Amniotic stem cell (primary cell): ENCODE measurements at regions not wholly inside any gene's neighbourhood (a gene's known extent, or its start where the extent isn't known, plus 50 kb on each side); places are given as distances from the start of the nearest gene placed in this dataset.

Source experiments
- DNase-seq: peaks from one replicate; lab custom pipeline; 2025; lab: John Stamatoyannopoulos, UW

GRCh38 chr18:37674570-37674969 is 109.0 kb upstream of the CELF4 start:
- no peak for DNase-seq

GRCh38 chr18:37673671-37674070 is 108.1 kb upstream of the CELF4 start:
- no peak for DNase-seq

DNA sequence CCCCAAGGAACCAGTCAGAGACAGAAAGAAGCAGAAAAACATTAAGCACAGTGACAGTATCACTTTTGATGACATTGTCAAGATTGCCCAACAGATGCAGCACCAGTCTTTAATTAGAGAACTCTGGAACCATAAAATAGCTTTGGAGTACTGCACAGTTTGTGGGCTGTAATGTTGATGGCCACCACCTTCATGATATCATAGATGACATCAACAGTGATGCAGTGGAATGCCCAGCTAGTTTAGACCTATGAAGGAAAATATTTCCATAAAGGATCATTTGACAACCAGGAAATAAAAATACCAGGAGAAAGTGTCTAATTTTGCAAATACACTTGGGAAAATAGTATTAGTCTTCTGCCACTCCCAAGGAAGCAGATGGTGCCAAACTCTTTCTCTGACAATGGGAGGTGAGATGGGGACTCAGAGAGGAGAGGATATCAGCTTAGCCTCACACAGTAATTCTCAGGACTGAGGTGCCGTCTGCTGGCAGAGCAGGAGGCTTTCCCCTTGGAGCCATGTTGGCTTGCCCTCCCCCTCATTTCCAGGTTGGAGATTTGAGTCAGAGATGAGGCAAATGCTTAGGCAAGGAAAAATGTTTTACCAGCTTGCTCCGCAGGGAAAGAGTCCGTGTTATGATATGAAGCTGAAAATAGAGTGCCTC is 107.5 kb upstream of the CELF4 start:
- DNase-seq: no peak

DNA sequence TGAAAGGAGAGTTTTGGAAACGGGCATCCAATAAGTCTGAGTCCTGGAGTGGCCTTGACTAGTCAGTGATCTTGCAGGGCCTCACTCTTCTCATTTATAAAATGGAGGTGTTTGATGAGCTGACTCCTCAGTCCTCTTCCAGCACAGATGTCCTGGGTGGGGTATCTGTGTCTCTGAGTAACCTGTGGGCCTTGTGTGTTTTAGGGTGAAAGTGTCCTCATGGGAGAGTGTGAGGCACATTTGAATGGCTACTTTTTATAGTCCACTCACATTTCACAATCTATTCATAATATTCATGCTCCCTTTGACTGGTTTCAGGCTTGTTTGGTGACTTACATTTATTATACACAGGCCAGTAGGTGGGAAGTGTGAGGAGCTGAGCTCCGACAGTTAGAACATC is 106.4 kb upstream of the CELF4 start:
- no peak for DNase-seq

- no peak for DNase-seq
These were observed 105.9 kb upstream of the CELF4 start for GRCh38 chr18:37671530-37671929.

DNA sequence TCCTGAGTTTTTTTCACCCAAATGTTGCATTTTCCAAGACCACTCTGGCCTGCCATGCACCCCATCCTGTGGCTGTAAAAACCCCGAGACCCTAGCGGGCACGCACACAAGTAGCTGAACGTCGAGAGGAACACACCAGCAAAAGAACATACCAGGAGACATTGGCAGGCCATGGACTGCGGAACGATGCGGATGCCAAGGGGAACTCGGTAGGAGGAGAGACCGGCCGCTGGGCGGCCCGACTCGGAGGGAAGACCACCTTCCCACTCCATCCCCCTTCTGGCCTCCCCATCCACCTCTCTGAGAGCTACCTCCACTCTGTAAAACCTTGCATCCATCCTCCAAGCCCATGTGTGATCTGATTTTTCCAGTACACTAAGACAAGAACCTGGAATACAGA is 105.5 kb upstream of the CELF4 start:
- no peak for DNase-seq

DNA sequence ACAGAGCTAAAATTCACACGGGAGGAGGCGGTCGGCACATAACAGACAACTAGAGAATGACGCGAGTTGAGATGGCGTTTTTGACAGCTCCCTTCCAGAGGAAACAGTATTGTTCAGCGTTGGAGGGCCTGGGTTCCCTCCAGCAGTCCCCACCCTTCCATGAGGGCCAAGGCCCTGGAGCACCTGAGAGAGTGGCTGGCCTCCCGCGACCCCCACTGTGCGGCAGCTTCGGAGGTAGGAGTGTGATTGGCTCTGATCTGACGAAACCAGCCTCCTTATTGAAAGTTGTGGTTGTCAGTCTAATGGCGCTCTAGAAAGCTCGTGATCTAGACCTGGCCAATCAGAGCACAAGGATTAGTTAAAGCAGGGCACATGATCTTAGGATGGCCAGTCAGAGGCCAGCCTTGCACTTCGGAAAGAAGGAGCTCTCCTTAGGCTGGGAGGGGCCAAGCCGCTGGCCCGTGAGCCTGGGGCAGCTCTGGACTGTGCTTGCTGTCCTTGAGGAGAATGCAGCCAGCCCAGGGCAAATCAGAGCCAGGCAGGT is 104.5 kb upstream of the CELF4 start:
- DNase-seq: no peak

DNA sequence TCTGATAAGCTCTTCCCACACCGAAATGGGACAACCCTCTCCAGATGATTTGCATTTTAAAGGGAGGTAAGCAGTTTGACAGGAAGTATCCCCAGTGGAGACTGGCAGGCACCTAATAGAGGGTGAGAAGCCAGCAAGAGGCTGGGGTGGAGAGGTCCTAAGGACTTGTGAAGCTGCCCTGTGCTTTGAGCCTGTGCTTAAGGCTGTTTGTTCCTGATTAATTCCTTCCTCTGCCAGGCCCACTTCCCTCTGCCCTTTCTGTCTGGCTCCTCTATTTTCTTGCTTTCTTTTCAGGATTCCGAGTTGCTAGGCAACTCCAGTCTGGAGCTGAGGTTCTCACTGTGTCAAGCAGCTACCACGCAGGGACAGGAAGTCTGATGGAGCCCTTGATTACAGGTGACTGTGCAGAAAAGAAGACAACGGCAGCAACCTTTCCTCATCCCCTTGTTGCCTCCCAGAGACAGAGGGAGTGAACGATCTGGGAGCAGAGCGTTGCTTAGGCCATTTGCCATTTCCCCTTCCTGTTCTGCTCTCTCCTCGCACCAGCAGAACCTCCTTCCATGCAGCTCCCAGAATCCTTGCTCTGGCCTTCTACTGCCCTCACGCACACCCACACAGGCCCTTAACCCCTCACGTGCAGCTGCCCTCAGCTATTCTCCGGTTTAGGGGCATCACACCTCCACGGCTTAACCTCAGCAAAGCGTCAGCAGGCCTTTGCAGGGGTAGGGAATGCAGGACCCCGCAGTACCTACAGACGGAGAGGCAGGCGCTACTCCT is 103.6 kb upstream of the CELF4 start:
- DNase-seq: no peak

DNA sequence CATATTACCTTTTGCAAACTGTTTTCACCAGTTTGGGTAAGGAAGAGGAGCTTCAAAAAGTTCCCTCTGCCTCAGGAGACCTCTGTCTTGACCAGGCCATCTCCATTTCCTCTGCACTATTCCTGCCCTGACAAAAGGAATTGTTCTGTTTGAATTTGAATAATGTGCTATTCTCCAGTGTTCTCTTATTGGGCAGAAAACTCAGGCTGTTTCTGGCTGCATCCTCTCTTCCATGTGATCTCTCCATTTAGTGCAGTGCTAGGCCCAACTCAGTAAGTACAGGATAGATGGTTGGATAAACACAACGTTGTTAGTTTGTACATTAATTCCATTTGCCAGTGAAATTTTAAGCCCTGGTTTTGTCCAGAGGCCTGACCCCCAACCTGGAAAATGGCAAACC is 102.2 kb upstream of the CELF4 start:
- DNase-seq: no peak

DNA sequence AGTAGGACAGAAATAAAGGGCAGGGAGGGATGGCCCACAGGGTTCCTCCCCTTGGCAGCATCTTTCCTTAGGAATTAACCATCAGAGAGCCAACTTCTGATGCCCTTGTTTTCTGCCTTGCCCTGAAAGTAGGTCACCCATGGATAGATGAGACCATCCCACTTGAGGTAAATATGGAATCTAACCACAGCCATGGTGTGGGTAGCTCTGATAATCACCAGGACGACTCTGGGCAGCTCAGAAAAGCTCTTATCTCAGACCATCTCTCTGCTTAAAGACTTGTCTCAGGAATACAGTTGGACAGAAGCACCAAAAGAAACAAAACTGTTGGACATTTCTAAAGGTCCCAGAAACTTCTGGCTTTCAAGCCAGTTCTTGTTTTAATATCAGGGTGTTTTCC is 101.4 kb upstream of the CELF4 start:
- DNase-seq: no peak

- no peak for DNase-seq
These were observed 100.9 kb upstream of the CELF4 start for GRCh38 chr18:37666451-37666850.

DNA sequence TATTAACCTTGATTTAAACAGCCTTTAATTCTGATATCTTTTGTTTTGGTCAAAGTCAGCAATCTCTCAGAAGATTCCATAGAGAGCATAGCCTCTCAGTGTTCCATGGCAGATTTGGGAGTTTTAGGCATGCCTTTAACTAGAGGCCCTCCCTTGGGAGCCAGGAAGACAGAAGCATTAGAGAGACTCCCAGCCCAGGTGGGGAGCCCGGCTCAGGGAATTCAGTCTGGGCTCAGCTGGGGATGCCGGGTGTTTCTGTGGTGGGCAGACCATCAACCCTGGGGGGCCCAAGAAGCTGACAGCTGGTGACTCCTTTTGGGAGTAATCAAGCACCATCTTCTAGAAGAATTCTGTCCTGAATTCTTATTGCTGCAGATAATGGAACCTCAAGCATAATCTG is 99.7 kb upstream of the CELF4 start:
- DNase-seq: no peak

GRCh38 chr18:37663446-37663845 is 97.8 kb upstream of the CELF4 start:
- DNase-seq: no peak

DNA sequence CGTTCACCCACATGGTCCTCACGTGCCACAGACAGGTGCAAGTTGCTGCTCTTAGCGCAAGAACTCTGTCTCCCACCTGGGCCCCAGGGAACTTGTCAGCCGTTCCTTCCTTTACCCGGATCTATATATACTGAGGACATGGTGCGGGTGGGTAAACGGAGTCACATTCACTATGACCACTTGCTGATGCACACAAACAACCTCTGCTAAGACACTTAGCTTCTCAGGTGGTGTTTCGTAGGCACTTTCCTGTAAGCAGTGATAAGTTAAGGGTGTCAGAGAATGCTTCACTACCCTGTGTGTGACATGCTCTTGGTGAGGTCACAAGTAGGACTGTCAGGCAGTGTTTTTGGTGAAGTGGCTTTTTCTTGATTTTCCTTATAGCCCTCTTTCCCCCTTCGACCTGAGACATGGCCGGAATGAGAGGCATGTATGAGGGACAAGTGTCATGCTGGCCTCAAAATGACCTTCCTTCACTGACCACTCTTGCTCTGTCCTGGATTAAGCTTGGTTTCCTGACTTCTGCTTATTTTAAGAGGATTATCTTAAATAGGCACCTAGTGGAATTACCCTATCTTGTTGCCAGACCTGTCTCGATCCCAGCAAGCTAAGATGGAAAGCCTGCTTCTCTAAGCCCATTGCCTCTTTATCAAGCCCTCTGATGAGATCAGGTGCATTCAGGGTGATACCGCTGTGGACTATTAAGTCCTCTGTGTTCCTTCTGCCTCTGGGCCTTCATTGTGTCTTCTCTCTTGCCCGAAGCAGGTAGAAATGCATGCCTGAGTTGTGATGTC is 97.1 kb upstream of the CELF4 start:
- DNase-seq: no peak

DNA sequence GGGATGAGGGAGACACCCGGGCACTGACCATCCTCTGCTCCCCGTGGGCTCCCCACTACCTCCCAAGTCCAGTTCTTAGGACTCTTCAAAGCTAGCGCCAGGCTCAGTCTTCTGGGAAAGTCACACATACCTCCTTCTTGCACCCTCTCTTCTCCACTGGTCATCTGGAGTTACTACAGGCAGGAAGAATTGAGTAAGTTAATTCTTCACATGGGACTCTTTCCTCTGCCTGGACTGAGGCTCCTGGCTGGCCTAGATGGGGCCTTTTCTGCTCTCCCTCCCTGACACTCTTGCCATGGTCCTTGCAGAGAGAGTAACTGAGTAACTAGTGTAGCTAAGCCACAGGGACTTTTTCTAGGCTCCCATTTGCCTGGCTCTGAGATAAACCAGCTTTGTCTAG is 96.5 kb upstream of the CELF4 start:
- no peak for DNase-seq

- no peak for DNase-seq
These were observed 95.9 kb upstream of the CELF4 start for GRCh38 chr18:37661478-37661877.

- DNase-seq: no peak
These were observed 95.5 kb upstream of the CELF4 start for GRCh38 chr18:37661061-37661460.

DNA sequence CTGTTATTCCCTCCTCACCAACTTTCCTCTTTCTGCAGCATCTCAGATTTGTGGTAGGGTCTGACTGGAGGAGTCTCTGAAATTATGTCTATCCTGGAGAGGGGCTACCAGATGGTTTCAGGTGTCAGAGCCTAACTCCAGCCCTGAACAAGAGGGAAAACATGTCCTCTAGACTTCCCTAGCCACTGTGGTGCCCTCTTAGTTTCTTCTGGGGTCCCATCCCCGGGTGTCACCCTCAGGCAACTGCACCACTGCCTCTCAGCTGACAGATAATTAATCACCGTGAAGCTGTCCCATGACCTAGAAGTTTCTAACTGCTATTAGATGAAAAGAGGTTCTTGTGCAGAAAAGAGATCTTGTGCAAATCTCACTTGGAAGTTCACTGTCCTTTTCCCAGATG is 95.1 kb upstream of the CELF4 start:
- no peak for DNase-seq

- DNase-seq: no peak
These were observed 94.3 kb upstream of the CELF4 start for GRCh38 chr18:37659906-37660305.

DNA sequence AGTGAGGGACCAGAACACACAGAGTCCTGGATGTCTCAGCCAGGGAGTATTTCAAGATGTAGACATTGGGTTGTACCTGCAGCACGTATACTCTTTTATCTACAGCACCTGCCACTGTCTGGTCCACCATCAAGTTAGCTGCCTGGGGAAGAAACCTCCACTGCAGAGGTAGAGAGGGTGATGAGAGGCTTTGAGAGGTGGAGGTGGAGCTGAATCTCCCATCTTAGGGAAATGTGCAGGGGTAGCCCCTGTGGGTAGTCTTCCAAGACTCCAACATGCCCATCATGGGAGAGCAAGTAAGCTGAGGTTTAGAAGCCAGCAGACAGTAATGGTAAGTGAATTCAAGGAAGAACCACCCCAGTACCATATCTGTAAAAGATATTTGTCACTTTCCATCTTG is 93.3 kb upstream of the CELF4 start:
- DNase-seq: no peak

DNA sequence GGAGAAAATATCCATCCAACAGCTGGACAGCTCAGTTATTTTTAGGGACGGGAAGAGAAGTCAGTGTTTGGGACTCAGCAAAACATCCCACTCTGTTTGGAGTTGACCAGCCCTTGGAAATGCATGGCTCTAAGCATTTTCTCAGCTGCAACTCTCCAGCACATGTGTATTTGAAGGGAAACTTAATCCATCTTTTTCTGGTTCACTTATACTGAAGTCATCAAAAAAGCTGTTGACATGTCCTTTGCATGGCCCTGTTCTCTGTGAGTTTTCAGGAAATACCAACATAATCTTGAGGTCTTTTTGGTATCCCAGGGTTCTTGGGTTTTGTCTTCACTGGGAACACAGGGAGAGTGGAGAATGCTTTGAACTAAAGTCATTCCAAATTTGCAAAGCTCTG is 91.9 kb upstream of the CELF4 start:
- DNase-seq: no peak

- no peak for DNase-seq
These were observed 89.3 kb upstream of the CELF4 start for GRCh38 chr18:37654731-37655369.
